ENCODE measurements at regions not wholly inside any gene's neighbourhood (a gene's known extent, or its start where the extent isn't known, plus 50 kb on each side); places are given as distances from the start of the nearest gene placed in this dataset.

DNA sequence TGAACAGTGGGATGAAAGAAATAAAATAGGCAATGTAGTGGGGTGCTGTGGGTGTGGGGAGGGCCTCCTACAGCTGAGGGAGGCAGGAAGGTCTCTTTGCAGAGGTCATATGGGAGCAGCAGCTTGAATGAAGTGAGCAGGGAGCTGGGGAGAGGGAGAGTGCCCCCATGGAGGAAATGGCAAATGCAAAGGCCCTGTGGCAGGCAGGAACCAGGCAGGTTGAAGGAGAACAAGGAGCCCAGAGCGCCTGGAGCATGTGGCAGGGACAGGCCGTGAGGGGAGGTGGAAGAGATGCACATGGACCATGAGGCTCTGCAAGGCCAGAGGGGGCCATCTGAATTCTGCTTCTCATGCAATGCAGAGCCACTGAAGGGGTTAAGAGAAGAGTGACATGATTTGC lies 191.8 kb downstream of the URI1 start:
- H3K4me1 ChIP-seq, result no peaks in the 10 kb centered on the region
- intact Hi-C loops (cut with DNase I), result no loop called here
- H3K36me3 ChIP-seq, result no peaks in the 10 kb centered on the region
- H3K9me3 ChIP-seq, result no peaks in the 10 kb centered on the region
- no peak for DNase-seq (ENCODE audit: extremely low spot score in 2 of 2)
- no peaks in the 10 kb centered on the region for H3K27me3 ChIP-seq
- TF ChIP-seq, protein P1, sequence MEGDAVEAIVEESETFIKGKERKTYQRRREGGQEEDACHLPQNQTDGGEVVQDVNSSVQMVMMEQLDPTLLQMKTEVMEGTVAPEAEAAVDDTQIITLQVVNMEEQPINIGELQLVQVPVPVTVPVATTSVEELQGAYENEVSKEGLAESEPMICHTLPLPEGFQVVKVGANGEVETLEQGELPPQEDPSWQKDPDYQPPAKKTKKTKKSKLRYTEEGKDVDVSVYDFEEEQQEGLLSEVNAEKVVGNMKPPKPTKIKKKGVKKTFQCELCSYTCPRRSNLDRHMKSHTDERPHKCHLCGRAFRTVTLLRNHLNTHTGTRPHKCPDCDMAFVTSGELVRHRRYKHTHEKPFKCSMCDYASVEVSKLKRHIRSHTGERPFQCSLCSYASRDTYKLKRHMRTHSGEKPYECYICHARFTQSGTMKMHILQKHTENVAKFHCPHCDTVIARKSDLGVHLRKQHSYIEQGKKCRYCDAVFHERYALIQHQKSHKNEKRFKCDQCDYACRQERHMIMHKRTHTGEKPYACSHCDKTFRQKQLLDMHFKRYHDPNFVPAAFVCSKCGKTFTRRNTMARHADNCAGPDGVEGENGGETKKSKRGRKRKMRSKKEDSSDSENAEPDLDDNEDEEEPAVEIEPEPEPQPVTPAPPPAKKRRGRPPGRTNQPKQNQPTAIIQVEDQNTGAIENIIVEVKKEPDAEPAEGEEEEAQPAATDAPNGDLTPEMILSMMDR (IDR thresholded peaks at IDR 0.05), result no peak
- no peak for TF ChIP-seq POLR2A (IDR thresholded peaks at IDR 0.05)
- TF ChIP-seq POLR2AphosphoS5 (IDR thresholded peaks at IDR 0.05; ENCODE audit: insufficient read depth in 1 of 2, low read depth in 1 of 2), result no peak
- H3K27ac ChIP-seq, result no peak overlapping the region
- no peak overlapping the region for H3K4me3 ChIP-seq

GRCh38 chr19:30135093-30135757 lies 193.2 kb downstream of the URI1 start:
- H3K4me1 ChIP-seq, result no peaks in the 10 kb centered on the region
- H3K27me3 ChIP-seq, result no peaks in the 10 kb centered on the region
- DNase-seq (ENCODE audit: extremely low spot score in 2 of 2), result no peak
- H3K27ac ChIP-seq, result no peak overlapping the region
- no peak overlapping the region for H3K4me3 ChIP-seq
- H3K9me3 ChIP-seq, result no peaks in the 10 kb centered on the region
- no peaks in the 10 kb centered on the region for H3K36me3 ChIP-seq
- intact Hi-C loops (cut with DNase I), result no loop called here
- TF ChIP-seq POLR2A (IDR thresholded peaks at IDR 0.05) (no peak), POLR2AphosphoS5 (IDR thresholded peaks at IDR 0.05; ENCODE audit: insufficient read depth in 1 of 2, low read depth in 1 of 2) (no peak)
- TF ChIP-seq, protein P1 (IDR thresholded peaks at IDR 0.05), result no peak

DNA sequence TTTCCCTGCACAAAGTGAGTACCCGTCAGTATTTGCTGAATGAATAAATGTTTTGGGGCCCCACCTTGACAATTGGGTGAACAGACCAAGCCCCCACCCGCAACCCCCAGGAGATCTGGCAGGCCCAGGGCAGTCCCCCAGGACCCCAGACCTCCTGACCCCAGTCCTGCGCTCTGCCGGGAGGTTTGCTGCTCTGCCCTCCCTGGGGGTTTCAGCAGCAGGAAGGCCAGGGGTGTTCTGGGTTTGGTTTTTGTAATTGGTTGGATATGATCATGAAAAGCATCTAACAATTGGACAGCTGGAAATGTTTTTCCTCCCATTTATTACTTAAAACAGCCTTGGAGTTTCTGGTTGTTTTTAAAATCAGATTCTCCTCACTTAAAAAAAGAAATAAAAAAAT lies 193.8 kb downstream of the URI1 start:
- Histone ChIP-seq H3K9me3 (no peaks in the 10 kb centered on the region), H3K36me3 (no peaks in the 10 kb centered on the region), H3K4me3 (no peak overlapping the region), H3K27ac (no peak overlapping the region), H3K4me1 (no peaks in the 10 kb centered on the region), H3K27me3 (no peaks in the 10 kb centered on the region)
- TF ChIP-seq, protein P1 (IDR thresholded peaks at IDR 0.05), result no peak
- TF ChIP-seq POLR2AphosphoS5 (IDR thresholded peaks at IDR 0.05; ENCODE audit: insufficient read depth in 1 of 2, low read depth in 1 of 2) (no peak), POLR2A (IDR thresholded peaks at IDR 0.05) (no peak)
- intact Hi-C loops (cut with DNase I), result no loop called here
- no peak for DNase-seq (ENCODE audit: extremely low spot score in 2 of 2)

- H3K36me3 ChIP-seq, result no peaks in the 10 kb centered on the region
- TF ChIP-seq, protein P1 (IDR thresholded peaks at IDR 0.05), result no peak
- TF ChIP-seq POLR2A (IDR thresholded peaks at IDR 0.05), result no peak
- no peak for TF ChIP-seq POLR2AphosphoS5 (IDR thresholded peaks at IDR 0.05; ENCODE audit: insufficient read depth in 1 of 2, low read depth in 1 of 2)
- DNase-seq (ENCODE audit: extremely low spot score in 2 of 2), result no peak
- H3K9me3 ChIP-seq, result no peaks in the 10 kb centered on the region
- H3K27me3 ChIP-seq, result no peaks in the 10 kb centered on the region
- no peak overlapping the region for H3K27ac ChIP-seq
- no peak overlapping the region for H3K4me3 ChIP-seq
- H3K4me1 ChIP-seq, result no peaks in the 10 kb centered on the region
- intact Hi-C loops (cut with DNase I), result no loop called here
Observed at GRCh38 chr19:30136611-30137195, 194.7 kb downstream of the URI1 start.

GRCh38 chr19:30137747-30138146 lies 195.7 kb downstream of the URI1 start:
- H3K27me3 ChIP-seq, result no peaks in the 10 kb centered on the region
- TF ChIP-seq POLR2A (IDR thresholded peaks at IDR 0.05) (no peak), POLR2AphosphoS5 (IDR thresholded peaks at IDR 0.05; ENCODE audit: insufficient read depth in 1 of 2, low read depth in 1 of 2) (no peak)
- TF ChIP-seq, protein P1 (IDR thresholded peaks at IDR 0.05), result no peak
- intact Hi-C loops (cut with DNase I), result no loop called here

More at GRCh38 chr19:30137747-30138146, 195.7 kb downstream of the URI1 start:
- DNase-seq (ENCODE audit: extremely low spot score in 2 of 2), result no peak
- H3K4me1 ChIP-seq, result no peaks in the 10 kb centered on the region
- no peak overlapping the region for H3K27ac ChIP-seq
- no peak overlapping the region for H3K4me3 ChIP-seq
- no peaks in the 10 kb centered on the region for H3K36me3 ChIP-seq
- H3K9me3 ChIP-seq, result no peaks in the 10 kb centered on the region
